HG02623 (cell line): ENCODE measurements at regions not wholly inside any gene's neighbourhood (a gene's known extent, or its start where the extent isn't known, plus 50 kb on each side); places are given as distances from the start of the nearest gene placed in this dataset.
"Not testable (repeated sequence)": the region's sequence is repeated elsewhere in the genome, so short reads cannot be mapped to it uniquely, and the experiment has no call there.

ENCODE experiments used
- ATAC-seq: cut with Tn5 transposase; IDR thresholded peaks from one replicate; pipeline ENCODE4 v1.9.1; 2021; ENCODE audit warnings: moderate library complexity; ENCODE audit not compliant: unreplicated experiment

- ATAC-seq: no peak
Measured at GRCh38 chr18:46226461-46226860, 122.3 kb downstream of the HAUS1 start.

- ATAC-seq: not testable (repeated sequence)
Measured at GRCh38 chr18:46229641-46230040, 125.5 kb downstream of the HAUS1 start.

- ATAC-seq: no peak
Measured at GRCh38 chr18:46236156-46236555, 132.0 kb downstream of the HAUS1 start.

DNA sequence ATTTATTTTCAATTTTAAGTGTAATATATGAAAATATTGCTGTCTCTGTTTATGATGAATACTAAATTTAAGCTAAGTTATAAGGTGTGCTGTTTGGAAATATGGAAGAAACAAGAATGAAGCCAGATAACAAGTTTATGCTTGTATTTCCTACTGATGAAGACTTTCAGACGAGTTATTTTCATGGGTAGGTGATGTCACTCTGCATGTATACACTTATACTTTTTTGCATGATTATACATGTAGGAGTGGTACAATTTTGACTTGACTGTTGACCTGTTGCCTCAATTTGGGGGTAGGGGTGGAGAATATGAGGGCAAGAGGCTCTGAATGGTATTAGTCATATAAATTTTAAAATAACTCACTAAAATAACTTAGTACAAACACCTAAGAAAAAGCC lies 133.7 kb downstream of the HAUS1 start:
- ATAC-seq: no peak

- no peak for ATAC-seq
Measured at GRCh38 chr18:46239549-46239948, 135.4 kb downstream of the HAUS1 start.

DNA sequence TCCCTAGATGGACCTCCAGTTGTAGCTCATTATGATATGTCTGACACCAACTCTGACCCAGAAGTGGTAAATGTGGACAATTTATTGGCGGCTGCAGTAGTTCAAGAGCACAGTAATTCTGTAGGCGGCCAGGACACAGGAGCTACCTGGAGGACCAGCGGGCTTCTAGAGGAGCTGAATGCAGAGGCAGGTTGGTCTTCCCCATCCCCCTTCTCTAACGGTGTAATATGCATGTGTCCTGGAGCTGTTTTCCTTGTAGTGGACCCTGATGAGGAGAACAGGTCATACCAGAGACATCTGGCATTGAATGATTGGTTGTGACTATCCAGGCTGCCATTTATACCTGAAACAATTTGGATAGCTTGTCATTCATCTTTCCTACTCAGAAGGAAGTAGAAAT lies 135.8 kb downstream of the HAUS1 start:
- no peak for ATAC-seq

- not testable (repeated sequence) for ATAC-seq
Measured at GRCh38 chr18:46241393-46241792, 137.2 kb downstream of the HAUS1 start.

GRCh38 chr18:46242183-46242582 lies 138.0 kb downstream of the HAUS1 start:
- ATAC-seq: no peak

DNA sequence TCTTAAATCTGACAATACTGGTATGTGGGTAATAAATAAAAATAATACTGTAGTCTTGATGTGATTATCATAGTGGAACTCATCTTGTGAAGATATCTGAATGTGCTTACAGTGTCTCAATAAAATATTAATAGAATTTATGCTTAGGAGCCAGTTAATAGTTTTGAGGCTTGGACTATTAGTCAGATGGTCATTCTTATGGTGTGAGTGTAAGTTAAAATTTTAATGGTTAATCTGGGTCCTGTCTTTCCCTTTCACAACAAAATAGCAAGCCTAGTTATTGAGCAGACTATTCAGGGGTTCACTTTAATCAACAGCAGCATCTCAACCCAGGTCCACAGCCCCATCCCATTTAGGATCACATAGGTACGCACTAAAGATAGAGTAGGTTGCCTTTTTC lies 138.9 kb downstream of the HAUS1 start:
- ATAC-seq: no peak

DNA sequence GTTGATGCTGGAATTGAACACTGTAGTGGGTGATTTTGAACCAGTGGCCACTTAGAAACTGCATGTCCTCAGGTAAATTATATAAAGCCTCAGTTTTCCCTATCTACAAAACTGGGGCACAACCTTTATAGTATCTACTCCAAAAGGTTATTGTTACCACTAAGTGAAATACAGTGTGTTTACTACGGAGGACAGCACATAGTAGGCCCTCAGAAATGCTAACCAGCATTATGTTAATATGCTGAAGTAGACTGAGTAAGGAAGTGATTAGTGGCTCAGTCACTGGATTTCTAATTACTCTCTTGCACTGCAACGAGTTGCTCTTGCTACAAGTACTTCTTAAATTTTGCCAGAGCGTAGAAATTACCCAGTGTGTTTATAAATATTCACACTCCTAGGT lies 139.5 kb downstream of the HAUS1 start:
- ATAC-seq: no peak

DNA sequence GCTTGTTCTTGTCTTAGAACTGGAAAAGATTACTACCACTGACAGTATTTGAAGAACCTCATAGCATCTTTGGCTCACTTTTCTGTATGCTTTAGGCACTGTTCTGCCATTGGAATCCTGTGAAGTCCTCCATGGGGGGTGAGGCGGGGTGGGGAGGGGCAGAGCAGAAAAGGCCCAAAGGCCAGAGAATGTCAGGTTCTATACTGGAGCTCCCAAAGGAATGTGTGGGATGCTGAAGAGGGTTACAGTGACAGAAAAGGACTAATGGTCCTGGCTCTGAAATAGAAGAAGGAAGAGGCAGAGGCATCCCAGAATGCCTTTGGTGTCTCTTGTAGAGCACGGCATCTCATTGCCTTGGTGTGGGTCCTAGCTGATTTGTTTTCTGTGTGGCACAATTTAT lies 141.9 kb downstream of the HAUS1 start:
- ATAC-seq: no peak

GRCh38 chr18:46247942-46248341 lies 143.8 kb downstream of the HAUS1 start:
- no peak for ATAC-seq

DNA sequence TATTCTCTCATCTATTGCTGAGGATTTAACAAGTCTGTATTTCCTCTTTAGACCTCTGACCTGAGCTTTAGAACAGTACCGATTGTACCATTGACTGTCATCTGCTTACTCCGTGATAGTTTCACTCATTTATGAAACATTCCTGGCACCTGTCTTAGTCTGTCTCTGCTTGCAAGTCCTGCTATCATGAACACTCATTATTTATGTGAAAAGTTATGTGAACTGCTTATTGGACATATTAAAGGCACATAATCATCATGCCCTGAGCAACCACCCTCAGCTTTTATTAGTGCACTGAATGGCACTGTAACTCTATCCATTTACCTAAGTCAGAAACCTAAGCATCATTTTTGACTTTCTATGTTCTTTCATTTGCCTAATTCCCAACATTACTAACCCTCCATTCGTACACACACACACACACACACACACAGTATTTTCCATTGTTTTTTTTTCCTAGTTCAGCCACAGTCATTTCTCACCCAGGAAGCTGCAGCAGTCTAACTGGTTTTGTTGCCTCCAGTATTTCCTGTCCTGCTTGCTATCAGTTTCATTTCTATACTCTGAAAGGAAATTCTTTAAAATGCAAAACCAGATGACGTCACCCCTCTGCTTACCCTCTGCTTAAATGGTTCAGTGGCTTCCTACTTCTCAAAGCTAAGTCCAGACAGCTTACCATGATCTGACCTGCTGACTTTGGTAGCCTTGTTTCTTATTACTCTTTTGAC lies 146.1 kb downstream of the HAUS1 start:
- ATAC-seq: peak; percentile 99

GRCh38 chr18:46250812-46251173 lies 146.6 kb downstream of the HAUS1 start:
- peak; percentile 20 for ATAC-seq

GRCh38 chr18:46252759-46253158 lies 148.6 kb downstream of the HAUS1 start:
- no peak for ATAC-seq

DNA sequence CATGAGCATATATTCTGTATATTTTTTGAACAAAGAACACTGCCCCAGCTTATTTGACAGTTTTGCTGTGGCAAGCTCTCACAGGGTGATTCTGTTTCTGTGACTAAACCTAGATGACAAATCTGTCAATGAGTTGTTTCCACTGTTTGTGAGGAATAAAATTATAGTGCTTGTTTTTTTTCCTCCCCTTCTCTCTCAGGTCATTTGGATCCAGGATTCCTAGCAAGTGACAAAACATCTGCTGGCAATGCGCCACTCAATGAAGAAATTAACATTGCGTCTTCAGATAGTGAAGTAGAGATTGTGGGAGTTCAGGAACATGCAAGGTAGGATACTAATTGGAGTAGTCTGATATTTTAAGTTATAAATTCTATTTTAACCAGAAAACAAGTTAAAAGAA lies 149.3 kb downstream of the HAUS1 start:
- no peak for ATAC-seq

DNA sequence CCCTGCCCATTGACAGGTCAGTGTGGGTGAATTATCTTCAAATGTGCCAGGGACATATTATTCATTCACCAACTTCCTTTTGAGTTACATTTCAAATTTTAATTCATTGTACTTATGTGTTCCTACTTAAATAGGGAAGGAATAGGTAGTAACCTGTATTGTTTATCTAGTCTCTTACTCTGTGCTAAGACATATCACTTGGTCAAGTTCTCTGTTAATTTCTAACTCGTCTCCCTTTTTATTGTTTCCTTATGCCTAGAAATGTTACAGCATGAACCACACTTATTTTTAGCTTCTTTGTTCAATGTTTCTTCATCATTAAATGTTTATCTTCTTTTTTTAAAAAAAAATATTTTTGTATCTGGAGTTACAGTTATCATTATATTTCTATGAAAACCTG lies 151.9 kb downstream of the HAUS1 start:
- ATAC-seq: no peak

DNA sequence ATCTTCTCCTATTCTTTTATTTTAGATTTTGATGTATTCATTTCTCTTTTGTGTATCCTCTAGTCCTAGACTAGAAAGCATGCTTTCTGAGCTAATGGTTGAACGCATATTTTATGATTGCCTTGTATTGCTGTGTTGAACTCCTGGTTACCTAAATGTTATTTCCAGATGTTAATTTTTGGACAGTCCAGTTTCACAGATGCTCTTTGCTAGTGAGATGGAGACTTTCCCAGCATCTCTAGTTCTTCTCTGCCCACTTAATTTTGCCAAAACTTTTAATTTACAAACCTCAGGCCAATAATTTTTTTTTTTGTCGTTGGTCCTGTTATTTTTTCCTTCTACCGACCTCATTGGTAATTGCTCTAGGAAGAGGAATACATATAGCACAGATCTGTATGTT lies 153.2 kb downstream of the HAUS1 start:
- ATAC-seq: no peak

- ATAC-seq: no peak
Measured at GRCh38 chr18:46260016-46260878, 156.1 kb downstream of the HAUS1 start.

GRCh38 chr18:46260879-46261143 lies 156.6 kb downstream of the HAUS1 start:
- no peak for ATAC-seq

DNA sequence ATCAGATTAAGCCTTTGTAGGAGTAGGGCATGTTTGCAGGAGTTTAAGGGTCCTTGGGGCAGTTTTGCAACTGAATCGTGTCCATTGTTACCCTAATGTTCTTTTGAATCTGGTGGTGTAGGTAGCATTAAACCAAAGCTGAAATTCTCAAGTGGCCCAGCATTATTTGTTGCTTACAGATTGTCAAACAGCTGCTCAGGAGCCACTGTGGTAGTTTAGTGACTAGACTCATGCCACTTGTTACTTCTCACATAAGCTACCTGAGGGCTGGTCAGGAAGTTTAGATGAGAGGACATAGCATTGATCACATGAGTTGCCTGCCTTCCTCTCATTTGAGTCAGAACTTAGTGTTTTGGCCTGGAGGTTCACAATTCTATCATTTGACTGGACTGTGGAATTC lies 157.6 kb downstream of the HAUS1 start:
- no peak for ATAC-seq

DNA sequence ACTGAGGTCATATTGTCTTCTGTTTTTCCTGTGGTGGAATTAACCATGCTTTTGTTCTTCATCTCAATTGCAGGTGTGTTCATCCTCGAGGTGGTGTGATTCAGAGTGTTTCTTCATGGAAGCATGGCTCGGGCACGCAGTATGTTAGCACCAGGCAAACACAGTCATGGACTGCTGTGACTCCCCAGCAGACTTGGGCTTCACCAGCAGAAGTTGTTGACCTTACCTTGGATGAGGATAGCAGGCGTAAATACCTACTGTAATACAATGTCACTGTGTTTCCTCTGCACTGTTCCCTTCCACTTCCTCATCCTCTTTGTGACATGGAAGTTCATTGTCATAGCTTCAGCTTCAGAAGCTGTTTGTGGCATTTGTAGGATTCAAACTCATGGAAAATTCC lies 158.7 kb downstream of the HAUS1 start:
- ATAC-seq: no peak

- ATAC-seq: no peak
Measured at GRCh38 chr18:46264255-46264654, 160.1 kb downstream of the HAUS1 start.
